Smooth muscle cell (in vitro differentiated cells): ENCODE measurements at regions not wholly inside any gene's neighbourhood (a gene's known extent, or its start where the extent isn't known, plus 50 kb on each side); places are given as distances from the start of the nearest gene placed in this dataset.

ENCODE experiments used
- DNase-seq: peaks from one replicate; lab custom pipeline; 2025; ENCODE audit not compliant: unreplicated experiment; lab: John Stamatoyannopoulos, UW
- H2AFZ ChIP-seq: fragments of 200-600 bp; sonication (generic); 2 replicates; pipeline ENCODE4 v1.6.0; 2016; ENCODE audit warnings: antibody characterized with exemption, low read depth, mild to moderate bottlenecking
- H3F3A ChIP-seq: fragments of 200-600 bp; sonication (generic); 2 replicates; pipeline ENCODE4 v1.6.0; 2017; ENCODE audit warnings: antibody characterized with exemption, low read depth
- H3K27ac ChIP-seq: fragments of 200-600 bp; sonication (generic); 2 replicates; pipeline ENCODE4 v1.5.1; 2016; ENCODE audit warnings: low read depth, mild to moderate bottlenecking
- H3K27me3 ChIP-seq: fragments of 200-600 bp; sonication (generic); 2 replicates; pipeline ENCODE4 v1.6.1; 2016; ENCODE audit warnings: low read depth, mild to moderate bottlenecking
- H3K36me3 ChIP-seq: fragments of 200-600 bp; sonication (generic); 2 replicates; pipeline ENCODE4 v1.5.1; 2016; ENCODE audit warnings: low read depth
- H3K4me1 ChIP-seq: fragments of 200-600 bp; sonication (generic); 2 replicates; pipeline ENCODE4 v1.5.1; 2016; ENCODE audit warnings: low read depth
- H3K4me2 ChIP-seq: fragments of 200-600 bp; sonication (generic); 2 replicates; pipeline ENCODE4 v1.6.0; 2016; ENCODE audit warnings: mild to moderate bottlenecking
- H3K4me3 ChIP-seq: fragments of 200-600 bp; sonication (generic); 2 replicates; pipeline ENCODE4 v1.5.1; 2016; ENCODE audit warnings: mild to moderate bottlenecking
- H3K79me2 ChIP-seq: fragments of 200-600 bp; sonication (generic); 2 replicates; pipeline ENCODE4 v1.6.0; 2016; ENCODE audit warnings: low read depth, mild to moderate bottlenecking
- H3K9ac ChIP-seq: fragments of 200-600 bp; sonication (generic); 2 replicates; pipeline ENCODE4 v1.6.0; 2016; ENCODE audit warnings: low read depth
- H3K9me3 ChIP-seq: fragments of 200-600 bp; sonication (generic); replicated peaks from 2 replicates; pipeline ENCODE4 v1.5.1; 2016; ENCODE audit warnings: low read depth
- H4K20me1 ChIP-seq: fragments of 200-600 bp; sonication (generic); 2 replicates; pipeline ENCODE4 v1.6.0; 2016; ENCODE audit warnings: low read depth
- WGBS: methylation state at CpG from one replicate; pipeline ENCODE4 v1.1.7; 2016; ENCODE audit warnings: low lambda C conversion rate; 5-methylcytosine and 5-hydroxymethylcytosine counted together
- TF ChIP-seq, protein P1 (sequence below): fragments of 200-600 bp; sonication (generic); IDR thresholded peaks from 2 replicates; pipeline ENCODE4 v1.5.1; 2017; ENCODE audit warnings: borderline replicate concordance, mild to moderate bottlenecking, antibody characterized with exemption; ENCODE audit not compliant: insufficient read depth, poor library complexity, severe bottlenecking

- Histone ChIP-seq H3K79me2 (no peaks in the 10 kb centered on the region), H3K9ac (no peak overlapping the region), H4K20me1 (no peaks in the 10 kb centered on the region), H3F3A (no peaks in the 10 kb centered on the region), H3K36me3 (no peaks in the 10 kb centered on the region), H3K27me3 (no peaks in the 10 kb centered on the region), H3K4me2 (no peak overlapping the region), H2AFZ (no peak overlapping the region), H3K27ac (no peak overlapping the region), H3K9me3 (no peaks in the 10 kb centered on the region), H3K4me1 (no peaks in the 10 kb centered on the region), H3K4me3 (no peak overlapping the region)
- DNase-seq: no peak
- TF ChIP-seq, protein P1, sequence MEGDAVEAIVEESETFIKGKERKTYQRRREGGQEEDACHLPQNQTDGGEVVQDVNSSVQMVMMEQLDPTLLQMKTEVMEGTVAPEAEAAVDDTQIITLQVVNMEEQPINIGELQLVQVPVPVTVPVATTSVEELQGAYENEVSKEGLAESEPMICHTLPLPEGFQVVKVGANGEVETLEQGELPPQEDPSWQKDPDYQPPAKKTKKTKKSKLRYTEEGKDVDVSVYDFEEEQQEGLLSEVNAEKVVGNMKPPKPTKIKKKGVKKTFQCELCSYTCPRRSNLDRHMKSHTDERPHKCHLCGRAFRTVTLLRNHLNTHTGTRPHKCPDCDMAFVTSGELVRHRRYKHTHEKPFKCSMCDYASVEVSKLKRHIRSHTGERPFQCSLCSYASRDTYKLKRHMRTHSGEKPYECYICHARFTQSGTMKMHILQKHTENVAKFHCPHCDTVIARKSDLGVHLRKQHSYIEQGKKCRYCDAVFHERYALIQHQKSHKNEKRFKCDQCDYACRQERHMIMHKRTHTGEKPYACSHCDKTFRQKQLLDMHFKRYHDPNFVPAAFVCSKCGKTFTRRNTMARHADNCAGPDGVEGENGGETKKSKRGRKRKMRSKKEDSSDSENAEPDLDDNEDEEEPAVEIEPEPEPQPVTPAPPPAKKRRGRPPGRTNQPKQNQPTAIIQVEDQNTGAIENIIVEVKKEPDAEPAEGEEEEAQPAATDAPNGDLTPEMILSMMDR: no peak
- 93% methylated on average over 2 of the region's 2 CpGs for WGBS
Measured at GRCh38 chr13:63414247-63414646, 1998.6 kb upstream of the PCDH20 start.

DNA sequence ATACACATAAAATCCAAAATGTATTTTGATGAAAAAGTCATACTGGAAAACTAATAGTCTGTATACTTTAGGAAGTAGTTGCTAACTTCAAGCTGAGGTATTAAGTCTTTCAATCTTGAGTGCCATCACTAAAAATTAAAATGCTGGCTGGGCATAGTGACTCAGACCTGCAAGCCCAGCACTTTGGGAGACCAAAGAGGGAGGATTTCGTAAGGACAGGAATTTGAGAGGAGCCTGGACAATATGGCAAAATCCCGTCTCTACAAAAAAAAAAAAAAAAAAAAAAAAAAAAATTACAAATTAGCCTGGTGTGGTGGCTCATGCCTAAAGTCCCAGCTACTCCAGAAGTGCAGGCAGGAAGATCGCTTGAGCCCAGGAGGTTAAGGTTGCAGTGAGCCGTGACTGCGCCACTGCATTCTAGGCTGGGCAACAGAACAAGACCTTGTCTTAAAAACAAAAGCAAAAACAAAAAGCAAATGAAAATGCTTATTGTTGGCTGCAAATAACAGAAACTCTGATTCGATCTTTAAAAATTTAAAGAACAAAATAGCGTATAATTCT, 1994.2 kb upstream of the PCDH20 start:
- peak overlapping the region; percentile 79 for H2AFZ ChIP-seq
- no peak for DNase-seq

GRCh38 chr13:63408331-63409189, 1992.9 kb upstream of the PCDH20 start:
- Histone ChIP-seq H3K79me2 (no peaks in the 10 kb centered on the region), H3K9ac (no peak overlapping the region), H3K27ac (no peak overlapping the region), H4K20me1 (no peaks in the 10 kb centered on the region), H3K4me2 (peak overlapping the region; percentile 8), H3K4me3 (peak overlapping the region; percentile 21), H3F3A (no peaks in the 10 kb centered on the region), H3K27me3 (no peaks in the 10 kb centered on the region), H3K36me3 (no peaks in the 10 kb centered on the region), H3K4me1 (no peaks in the 10 kb centered on the region), H2AFZ (peak overlapping the region; percentile 79), H3K9me3 (no peaks in the 10 kb centered on the region)
- WGBS: 53% methylated on average over 4 of the region's 4 CpGs
- no peak for DNase-seq
- TF ChIP-seq, protein P1: no peak

More for the DNA sequence above, 1994.2 kb upstream of the PCDH20 start:
- no peak overlapping the region for H3K4me2 ChIP-seq
- H3K36me3 ChIP-seq: no peaks in the 10 kb centered on the region
- no peak overlapping the region for H3K9ac ChIP-seq
- H3K9me3 ChIP-seq: no peaks in the 10 kb centered on the region
- TF ChIP-seq, protein P1: no peak
- no peaks in the 10 kb centered on the region for H3K79me2 ChIP-seq
- 82% methylated on average over 7 of the region's 7 CpGs for WGBS
- no peaks in the 10 kb centered on the region for H3K4me1 ChIP-seq
- H3F3A ChIP-seq: no peaks in the 10 kb centered on the region
- no peak overlapping the region for H3K4me3 ChIP-seq
- H3K27me3 ChIP-seq: no peaks in the 10 kb centered on the region
- H4K20me1 ChIP-seq: no peaks in the 10 kb centered on the region
- no peak overlapping the region for H3K27ac ChIP-seq

DNA sequence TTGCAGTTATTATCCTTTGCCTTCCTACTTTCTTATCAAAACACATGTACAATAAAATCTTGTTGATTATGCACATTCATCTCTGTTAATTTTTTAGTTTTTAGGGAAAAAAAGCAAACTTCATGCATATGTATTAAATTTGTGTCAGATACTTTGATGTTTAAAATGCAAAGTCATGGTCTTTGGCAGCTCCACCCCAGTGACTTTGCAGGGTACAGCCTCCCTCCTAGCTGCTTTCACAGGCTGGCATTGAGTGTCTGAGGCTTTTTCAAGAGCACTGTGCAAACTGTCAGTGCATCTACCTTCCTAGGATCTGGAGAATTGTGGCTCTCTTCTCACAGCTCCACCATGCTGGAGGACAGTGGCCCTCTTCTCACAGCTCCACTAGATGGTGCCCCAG, 1988.1 kb upstream of the PCDH20 start:
- no peaks in the 10 kb centered on the region for H3K27me3 ChIP-seq
- TF ChIP-seq, protein P1: no peak
- H3K4me1 ChIP-seq: no peaks in the 10 kb centered on the region

More for the DNA sequence above, 1988.1 kb upstream of the PCDH20 start:
- Histone ChIP-seq H3K9me3 (no peaks in the 10 kb centered on the region), H3F3A (no peaks in the 10 kb centered on the region), H3K27ac (no peak overlapping the region), H4K20me1 (no peaks in the 10 kb centered on the region), H3K9ac (no peak overlapping the region), H2AFZ (no peak overlapping the region), H3K4me2 (no peak overlapping the region), H3K36me3 (no peaks in the 10 kb centered on the region), H3K4me3 (no peak overlapping the region), H3K79me2 (no peaks in the 10 kb centered on the region)
- no peak for DNase-seq
